ENCODE measurements at regions not wholly inside any gene's neighbourhood (a gene's known extent, or its start where the extent isn't known, plus 50 kb on each side); places are given as distances from the start of the nearest gene placed in this dataset.

- H3K4me1 Mint-ChIP-seq = peaks cover 18% of the 10 kb centered on the region
- no peak overlapping the region for H3K27ac Mint-ChIP-seq
- H3K9me3 Mint-ChIP-seq = peaks cover 2% of the 10 kb centered on the region
- no peak for TF ChIP-seq CTCF (conservative IDR thresholded peaks at IDR 0.05)
- H3K4me3 ChIP-seq (ENCODE audit: low read length) = no peak overlapping the region
- no peaks in the 10 kb centered on the region for H3K36me3 Mint-ChIP-seq (ENCODE audit: low read depth)
- no peak overlapping the region for H3K9ac ChIP-seq (ENCODE audit: extremely low read depth, low read length, poor library complexity, severe bottlenecking)
- peak; percentile 13 for DNase-seq
- no peaks in the 10 kb centered on the region for H3K9me3 ChIP-seq (ENCODE audit: control insufficient read depth, low read length)
- H3K4me3 Mint-ChIP-seq = no peak overlapping the region
- no peaks in the 10 kb centered on the region for H3K4me1 ChIP-seq (ENCODE audit: control insufficient read depth, insufficient read depth, low read length)
- H3K27me3 ChIP-seq (ENCODE audit: control insufficient read depth, insufficient read depth, low read length, poor library complexity, severe bottlenecking) = no peaks in the 10 kb centered on the region
- peaks cover 2% of the 10 kb centered on the region for H3K27me3 Mint-ChIP-seq (ENCODE audit: insufficient read depth)
- 90 to 100% methylated on average over 1 to 2 of the region's 2 CpGs for WGBS, 2 experiments (ENCODE audit: insufficient coverage in 1 of 2, insufficient read length in 1 of 2)
- H3K36me3 ChIP-seq (ENCODE audit: control insufficient read depth, insufficient read depth, low read length) = no peaks in the 10 kb centered on the region
- H3K27ac ChIP-seq (ENCODE audit: low read depth, low read length) = no peak overlapping the region
Observed at GRCh38 chr12:97316321-97316720, 146.3 kb upstream of the RMST start.

- TF ChIP-seq CTCF (conservative IDR thresholded peaks at IDR 0.05) = no peak
Observed at GRCh38 chr12:97321621-97322020, 141.0 kb upstream of the RMST start.

GRCh38 chr12:97322388-97322787, 140.2 kb upstream of the RMST start:
- Mint-ChIP-seq H3K36me3 (ENCODE audit: low read depth) (no peaks in the 10 kb centered on the region), H3K9me3 (peaks cover under 1% of the 10 kb centered on the region), H3K4me1 (peaks cover 34% of the 10 kb centered on the region), H3K27me3 (ENCODE audit: insufficient read depth) (no peaks in the 10 kb centered on the region), H3K4me3 (no peak overlapping the region), H3K27ac (no peak overlapping the region)
- DNase-seq = no peak
- no peak overlapping the region for H3K4me3 ChIP-seq (ENCODE audit: low read length)
- H3K9ac ChIP-seq (ENCODE audit: extremely low read depth, low read length, poor library complexity, severe bottlenecking) = no peak overlapping the region
- H3K4me1 ChIP-seq (ENCODE audit: control insufficient read depth, insufficient read depth, low read length) = peaks cover 7% of the 10 kb centered on the region
- no peak overlapping the region for H3K27ac ChIP-seq (ENCODE audit: low read depth, low read length)
- TF ChIP-seq CTCF (conservative IDR thresholded peaks at IDR 0.05) = no peak
- no peaks in the 10 kb centered on the region for H3K27me3 ChIP-seq (ENCODE audit: control insufficient read depth, insufficient read depth, low read length, poor library complexity, severe bottlenecking)
- no peaks in the 10 kb centered on the region for H3K9me3 ChIP-seq (ENCODE audit: control insufficient read depth, low read length)
- 77 to 96% methylated on average over 3 to 4 of the region's 4 CpGs for WGBS, 2 experiments (ENCODE audit: insufficient coverage in 1 of 2, insufficient read length in 1 of 2)
- H3K36me3 ChIP-seq (ENCODE audit: control insufficient read depth, insufficient read depth, low read length) = no peaks in the 10 kb centered on the region

More at GRCh38 chr12:97321621-97322020, 141.0 kb upstream of the RMST start:
- Mint-ChIP-seq H3K27ac (no peak overlapping the region), H3K9me3 (no peaks in the 10 kb centered on the region), H3K4me1 (peaks cover 34% of the 10 kb centered on the region), H3K36me3 (ENCODE audit: low read depth) (no peaks in the 10 kb centered on the region), H3K27me3 (ENCODE audit: insufficient read depth) (no peaks in the 10 kb centered on the region), H3K4me3 (no peak overlapping the region)
- H3K27ac ChIP-seq (ENCODE audit: low read depth, low read length) = no peak overlapping the region
- DNase-seq = no peak
- H3K36me3 ChIP-seq (ENCODE audit: control insufficient read depth, insufficient read depth, low read length) = no peaks in the 10 kb centered on the region
- H3K27me3 ChIP-seq (ENCODE audit: control insufficient read depth, insufficient read depth, low read length, poor library complexity, severe bottlenecking) = no peaks in the 10 kb centered on the region
- no peak overlapping the region for H3K4me3 ChIP-seq (ENCODE audit: low read length)
- peaks cover 7% of the 10 kb centered on the region for H3K4me1 ChIP-seq (ENCODE audit: control insufficient read depth, insufficient read depth, low read length)
- H3K9ac ChIP-seq (ENCODE audit: extremely low read depth, low read length, poor library complexity, severe bottlenecking) = no peak overlapping the region
- H3K9me3 ChIP-seq (ENCODE audit: control insufficient read depth, low read length) = no peaks in the 10 kb centered on the region
- WGBS, 2 experiments (ENCODE audit: insufficient coverage in 1 of 2, insufficient read length in 1 of 2) = 90 to 91% methylated on average over 3 to 4 of the region's 4 CpGs

Measured in endodermal cell (in vitro differentiated cells).